ENCODE measurements at regions not wholly inside any gene's neighbourhood (a gene's known extent, or its start where the extent isn't known, plus 50 kb on each side); places are given as distances from the start of the nearest gene placed in this dataset.

DNA sequence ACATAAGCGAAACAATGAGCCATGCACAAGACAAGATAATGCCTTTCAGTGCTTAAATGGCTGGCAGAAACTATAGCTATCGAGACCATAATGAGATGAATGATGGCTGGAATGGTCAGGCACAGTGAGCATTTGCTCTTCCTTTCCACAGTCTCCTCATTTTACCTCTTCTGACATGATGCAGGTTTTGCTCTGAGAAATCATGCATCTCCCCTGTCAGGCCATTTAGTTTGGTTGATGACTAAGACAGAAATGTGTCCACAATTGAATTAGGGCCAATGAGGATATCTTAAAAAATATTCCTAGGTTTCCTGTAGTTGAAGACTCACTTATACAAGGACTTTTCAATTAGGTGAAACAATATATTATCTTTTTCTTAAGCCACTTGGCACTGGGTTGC is 475.1 kb downstream of the TMEM232 start:
- ChIA-PET POLR2A (no interaction called here), CTCF (no interaction called here)
- TF ChIP-seq NFRKB (IDR thresholded peaks at IDR 0.05), result no peak
- no peak for TF ChIP-seq HDGF (IDR thresholded peaks at IDR 0.05; ENCODE audit: borderline replicate concordance)
- TF ChIP-seq FOXM1 (IDR thresholded peaks at IDR 0.05; ENCODE audit: borderline replicate concordance), result no peak
- no peak for TF ChIP-seq ELF4 (IDR thresholded peaks at IDR 0.05)
- TF ChIP-seq, protein P1, sequence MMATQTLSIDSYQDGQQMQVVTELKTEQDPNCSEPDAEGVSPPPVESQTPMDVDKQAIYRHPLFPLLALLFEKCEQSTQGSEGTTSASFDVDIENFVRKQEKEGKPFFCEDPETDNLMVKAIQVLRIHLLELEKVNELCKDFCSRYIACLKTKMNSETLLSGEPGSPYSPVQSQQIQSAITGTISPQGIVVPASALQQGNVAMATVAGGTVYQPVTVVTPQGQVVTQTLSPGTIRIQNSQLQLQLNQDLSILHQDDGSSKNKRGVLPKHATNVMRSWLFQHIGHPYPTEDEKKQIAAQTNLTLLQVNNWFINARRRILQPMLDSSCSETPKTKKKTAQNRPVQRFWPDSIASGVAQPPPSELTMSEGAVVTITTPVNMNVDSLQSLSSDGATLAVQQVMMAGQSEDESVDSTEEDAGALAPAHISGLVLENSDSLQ (IDR thresholded peaks at IDR 0.05), result no peak
- TF ChIP-seq LEF1 (IDR thresholded peaks at IDR 0.05; ENCODE audit: borderline replicate concordance), result no peak
- no peak for TF ChIP-seq ZNF384 (IDR thresholded peaks at IDR 0.05)
- TF ChIP-seq CTBP1 (IDR thresholded peaks at IDR 0.05; ENCODE audit: borderline replicate concordance), result no peak
- TF ChIP-seq L3MBTL2 (conservative IDR thresholded peaks at IDR 0.05), result no peak
- no peak for TF ChIP-seq SP1 (IDR thresholded peaks at IDR 0.05)
- no peak for TF ChIP-seq TARDBP (IDR thresholded peaks at IDR 0.05)
- TF ChIP-seq FOXK2 (IDR thresholded peaks at IDR 0.05), result no peak
- TF ChIP-seq ARNT (IDR thresholded peaks at IDR 0.05), result no peak
- TF ChIP-seq FOXA1 (IDR thresholded peaks at IDR 0.05), result no peak
- TF ChIP-seq BHLHE40 (IDR thresholded peaks at IDR 0.05; ENCODE audit: borderline replicate concordance), result no peak
- TF ChIP-seq SUZ12 (IDR thresholded peaks at IDR 0.05), result no peak
- no peak for DNase-seq (ENCODE audit: extremely low spot score)

DNA sequence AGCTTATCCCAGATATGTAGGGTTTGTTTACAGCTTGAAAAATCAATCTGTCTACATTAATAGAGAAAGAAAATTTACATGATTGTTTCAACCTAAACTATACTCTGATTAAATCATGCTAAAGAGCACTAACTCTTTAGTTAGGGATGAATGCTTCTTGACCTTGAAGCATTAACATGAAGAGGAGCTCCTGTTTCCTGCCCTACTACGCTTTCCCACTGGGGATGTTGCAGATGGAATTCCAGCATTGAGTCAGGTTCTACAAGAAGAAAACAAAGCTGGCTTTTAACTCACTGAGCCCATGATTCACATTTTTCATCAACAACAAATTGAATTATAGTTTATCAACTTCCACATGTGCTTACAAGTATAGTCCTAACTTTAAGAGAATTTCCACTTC is 471.3 kb downstream of the TMEM232 start:
- POLR2A ChIA-PET, result no interaction called here
- CTCF ChIA-PET, result no interaction called here
- no peak for DNase-seq (ENCODE audit: extremely low spot score)
- TF ChIP-seq HDGF (IDR thresholded peaks at IDR 0.05; ENCODE audit: borderline replicate concordance) (no peak), TARDBP (IDR thresholded peaks at IDR 0.05) (no peak), SP1 (IDR thresholded peaks at IDR 0.05) (no peak), ARNT (IDR thresholded peaks at IDR 0.05) (no peak), L3MBTL2 (conservative IDR thresholded peaks at IDR 0.05) (no peak), NFRKB (IDR thresholded peaks at IDR 0.05) (no peak), ELF4 (IDR thresholded peaks at IDR 0.05) (no peak)

DNA sequence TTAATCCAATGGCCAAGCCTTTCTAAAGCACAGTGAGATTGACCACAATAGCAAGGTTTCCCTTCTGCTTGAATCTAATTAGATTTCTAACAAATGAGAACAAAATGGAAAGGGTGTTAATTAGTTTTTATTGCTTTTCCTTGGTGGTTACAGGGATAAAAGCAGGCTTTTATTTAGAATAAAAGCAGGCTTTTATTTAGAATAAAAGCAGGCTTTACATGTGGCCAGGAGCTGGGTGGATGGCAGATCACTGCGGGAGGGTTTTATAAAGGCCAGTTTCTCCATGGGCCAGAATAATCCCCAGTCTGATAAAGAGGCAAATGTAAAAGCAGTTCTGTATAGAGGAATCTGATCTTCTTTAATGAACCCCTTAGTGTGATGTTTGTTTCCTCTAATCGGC is 470.2 kb downstream of the TMEM232 start:
- POLR2A ChIA-PET, result no interaction called here
- CTCF ChIA-PET, result no interaction called here
- TF ChIP-seq TARDBP (IDR thresholded peaks at IDR 0.05), result no peak
- TF ChIP-seq FOXK2 (IDR thresholded peaks at IDR 0.05), result no peak
- no peak for DNase-seq (ENCODE audit: extremely low spot score)

DNA sequence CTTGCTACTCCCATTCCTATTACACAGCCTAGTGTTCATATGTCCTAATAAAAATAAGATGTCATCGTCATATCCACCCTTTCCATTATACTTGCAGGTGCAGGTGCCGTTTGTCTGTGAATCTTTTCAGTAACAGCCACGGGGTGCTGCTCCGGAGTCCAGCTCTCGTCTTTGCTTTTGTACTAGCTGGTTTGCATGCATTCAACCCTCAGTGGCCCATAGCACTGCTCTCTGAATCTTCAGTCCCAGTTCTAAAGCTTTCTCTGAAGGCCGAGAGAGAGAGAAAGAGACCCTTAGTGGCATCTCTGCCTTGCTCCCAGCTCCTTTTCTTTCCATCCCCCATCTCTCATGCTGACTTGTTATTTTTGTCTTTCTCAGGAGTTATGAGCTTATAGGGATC is 468.5 kb downstream of the TMEM232 start:
- TF ChIP-seq FOXA1 (IDR thresholded peaks at IDR 0.05), result no peak
- TF ChIP-seq, protein P1 (IDR thresholded peaks at IDR 0.05), result no peak
- TF ChIP-seq FOXK2 (IDR thresholded peaks at IDR 0.05), result no peak
- TF ChIP-seq FOXM1 (IDR thresholded peaks at IDR 0.05; ENCODE audit: borderline replicate concordance), result no peak
- TF ChIP-seq ARNT (IDR thresholded peaks at IDR 0.05), result no peak
- no peak for TF ChIP-seq L3MBTL2 (conservative IDR thresholded peaks at IDR 0.05)
- no peak for TF ChIP-seq BHLHE40 (IDR thresholded peaks at IDR 0.05; ENCODE audit: borderline replicate concordance)
- TF ChIP-seq SP1 (IDR thresholded peaks at IDR 0.05), result no peak
- no peak for TF ChIP-seq SUZ12 (IDR thresholded peaks at IDR 0.05)
- no peak for TF ChIP-seq CTBP1 (IDR thresholded peaks at IDR 0.05; ENCODE audit: borderline replicate concordance)
- no peak for TF ChIP-seq TARDBP (IDR thresholded peaks at IDR 0.05)
- no peak for TF ChIP-seq HDGF (IDR thresholded peaks at IDR 0.05; ENCODE audit: borderline replicate concordance)
- TF ChIP-seq ELF4 (IDR thresholded peaks at IDR 0.05), result no peak
- TF ChIP-seq ZNF384 (IDR thresholded peaks at IDR 0.05), result no peak
- no peak for TF ChIP-seq LEF1 (IDR thresholded peaks at IDR 0.05; ENCODE audit: borderline replicate concordance)
- POLR2A ChIA-PET, result no interaction called here
- CTCF ChIA-PET, result no interaction called here
- no peak for DNase-seq (ENCODE audit: extremely low spot score)

DNA sequence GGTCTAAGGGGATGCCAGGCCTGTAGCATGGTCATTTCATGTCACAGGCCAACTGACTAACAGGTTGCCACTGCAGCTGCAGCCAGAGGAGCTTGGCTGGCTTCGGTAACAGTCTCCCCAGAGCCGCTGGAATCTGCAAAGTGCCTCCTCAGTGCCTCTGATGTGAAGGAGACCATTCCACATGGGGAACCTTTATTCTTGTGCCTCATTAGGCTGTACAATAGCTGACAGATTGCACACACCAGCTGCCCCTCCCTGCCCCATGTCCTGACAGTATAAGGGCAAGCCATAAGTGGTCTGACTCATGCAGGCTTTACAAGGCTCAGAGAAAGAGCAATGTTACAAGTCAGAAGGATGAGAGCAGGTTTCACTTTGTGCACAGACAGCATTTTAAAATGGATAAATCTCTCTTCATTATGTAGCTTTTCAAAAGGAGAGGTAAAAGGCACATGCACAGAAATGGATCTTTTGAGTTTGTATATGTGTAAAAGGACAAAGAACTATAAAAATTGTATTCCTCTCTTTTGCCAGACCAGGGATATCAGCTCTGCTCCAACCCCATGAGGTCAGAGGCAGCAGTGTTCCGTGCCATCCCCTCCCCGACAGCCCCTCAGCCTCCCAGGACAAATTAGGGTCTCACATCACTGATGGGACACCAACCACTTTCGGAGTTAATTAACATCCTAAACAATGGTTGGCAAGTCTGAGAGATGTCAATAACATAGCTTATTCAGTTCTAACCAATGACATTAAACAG is 467.8 kb downstream of the TMEM232 start:
- TF ChIP-seq SP1 (IDR thresholded peaks at IDR 0.05), result no peak
- no peak for TF ChIP-seq ELF4 (IDR thresholded peaks at IDR 0.05)
- TF ChIP-seq L3MBTL2 (conservative IDR thresholded peaks at IDR 0.05), result no peak
- TF ChIP-seq HDGF (IDR thresholded peaks at IDR 0.05; ENCODE audit: borderline replicate concordance), result no peak
- no peak for TF ChIP-seq SUZ12 (IDR thresholded peaks at IDR 0.05)
- no peak for TF ChIP-seq ZNF384 (IDR thresholded peaks at IDR 0.05)
- TF ChIP-seq NFRKB (IDR thresholded peaks at IDR 0.05), result no peak
- no peak for TF ChIP-seq ARNT (IDR thresholded peaks at IDR 0.05)
- TF ChIP-seq FOXA1 (IDR thresholded peaks at IDR 0.05), result no peak
- TF ChIP-seq, protein P1 (IDR thresholded peaks at IDR 0.05), result no peak
- TF ChIP-seq TARDBP (IDR thresholded peaks at IDR 0.05), result no peak
- TF ChIP-seq BHLHE40 (IDR thresholded peaks at IDR 0.05; ENCODE audit: borderline replicate concordance), result no peak
- TF ChIP-seq FOXM1 (IDR thresholded peaks at IDR 0.05; ENCODE audit: borderline replicate concordance), result no peak
- TF ChIP-seq LEF1 (IDR thresholded peaks at IDR 0.05; ENCODE audit: borderline replicate concordance), result no peak
- no peak for TF ChIP-seq FOXK2 (IDR thresholded peaks at IDR 0.05)
- TF ChIP-seq CTBP1 (IDR thresholded peaks at IDR 0.05; ENCODE audit: borderline replicate concordance), result no peak
- ChIA-PET CTCF (no interaction called here), POLR2A (no interaction called here)
- no peak for DNase-seq (ENCODE audit: extremely low spot score)

DNA sequence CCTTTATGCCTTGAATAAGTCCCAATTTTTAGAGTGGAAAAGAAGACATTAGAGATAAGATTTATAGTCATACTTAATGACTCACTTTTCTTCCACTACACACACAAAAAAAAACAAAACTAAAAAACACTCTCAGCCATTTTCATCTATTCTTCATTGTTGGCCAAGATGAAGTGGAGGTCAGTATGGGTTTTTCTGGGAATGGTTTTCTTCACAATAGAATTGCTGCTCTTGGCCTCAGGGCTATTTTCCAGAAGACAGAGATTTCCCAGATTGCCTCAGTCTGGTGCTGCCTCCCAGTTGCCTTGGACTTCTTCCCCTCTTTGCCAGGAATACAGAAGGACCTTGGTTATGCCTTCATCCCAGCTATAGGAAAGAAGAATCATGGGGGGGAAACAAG is 463.7 kb downstream of the TMEM232 start:
- no peak for TF ChIP-seq CTBP1 (IDR thresholded peaks at IDR 0.05; ENCODE audit: borderline replicate concordance)
- TF ChIP-seq, protein P1 (IDR thresholded peaks at IDR 0.05), result no peak
- TF ChIP-seq NFRKB (IDR thresholded peaks at IDR 0.05), result no peak
- TF ChIP-seq FOXM1 (IDR thresholded peaks at IDR 0.05; ENCODE audit: borderline replicate concordance), result no peak
- ChIA-PET POLR2A (no interaction called here), CTCF (no interaction called here)
- no peak for DNase-seq (ENCODE audit: extremely low spot score)

All from HEK293T (cell line).